GM19023 (cell line): ENCODE measurements at regions not wholly inside any gene's neighbourhood (a gene's known extent, or its start where the extent isn't known, plus 50 kb on each side); places are given as distances from the start of the nearest gene placed in this dataset.
A peak's percentile ranks its signal among the peaks of the same experiment; 100 is the strongest.

Experiments used
- ATAC-seq: cut with Tn5 transposase; IDR thresholded peaks from one replicate; pipeline ENCODE4 v1.9.1; 2021; ENCODE audit warnings: mild to moderate bottlenecking, moderate library complexity; ENCODE audit not compliant: unreplicated experiment

- ATAC-seq, result no peak
Observed at GRCh38 chr13:76029088-76029487, 393.0 kb downstream of the LMO7 start.

DNA sequence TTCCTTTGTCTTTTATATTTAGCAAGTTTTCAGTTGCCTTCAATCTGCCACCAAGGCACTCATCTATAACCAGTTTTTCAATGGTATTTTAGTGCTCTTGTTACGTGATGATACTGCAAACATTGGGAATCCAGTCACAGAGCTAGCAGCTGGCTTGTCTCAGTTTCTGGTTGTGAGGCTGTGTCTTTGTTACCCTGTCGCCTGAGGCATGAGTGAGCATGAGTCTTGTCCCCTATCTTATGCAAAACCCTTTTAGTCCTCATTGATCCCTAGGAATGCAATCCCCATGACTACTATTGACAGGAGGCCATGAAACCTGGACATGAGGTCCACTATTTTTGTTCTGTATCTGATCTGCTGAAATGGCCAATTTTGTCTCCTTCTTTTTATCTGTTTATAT lies 391.0 kb downstream of the LMO7 start:
- no peak for ATAC-seq

DNA sequence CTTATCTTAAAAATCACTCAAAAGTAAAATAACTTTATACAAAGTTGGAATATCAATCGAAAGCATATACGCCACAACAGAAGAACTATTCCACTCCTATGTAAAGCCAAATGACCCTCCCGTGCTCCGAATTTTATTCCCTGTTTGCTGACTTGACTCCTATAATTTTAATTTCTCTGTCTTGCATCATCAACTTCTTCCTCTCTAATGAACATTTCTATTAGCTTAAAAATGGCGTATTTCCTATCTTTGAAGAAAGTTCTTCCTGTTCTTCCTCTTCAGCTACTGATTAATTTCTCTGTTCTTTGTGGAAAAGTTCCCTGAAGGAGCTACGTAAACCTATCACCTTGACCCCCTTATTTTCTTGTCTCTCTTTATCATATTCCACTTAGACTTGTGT lies 389.3 kb downstream of the LMO7 start:
- ATAC-seq, result no peak

- no peak for ATAC-seq
Observed at GRCh38 chr13:76024151-76024550, 388.0 kb downstream of the LMO7 start.

DNA sequence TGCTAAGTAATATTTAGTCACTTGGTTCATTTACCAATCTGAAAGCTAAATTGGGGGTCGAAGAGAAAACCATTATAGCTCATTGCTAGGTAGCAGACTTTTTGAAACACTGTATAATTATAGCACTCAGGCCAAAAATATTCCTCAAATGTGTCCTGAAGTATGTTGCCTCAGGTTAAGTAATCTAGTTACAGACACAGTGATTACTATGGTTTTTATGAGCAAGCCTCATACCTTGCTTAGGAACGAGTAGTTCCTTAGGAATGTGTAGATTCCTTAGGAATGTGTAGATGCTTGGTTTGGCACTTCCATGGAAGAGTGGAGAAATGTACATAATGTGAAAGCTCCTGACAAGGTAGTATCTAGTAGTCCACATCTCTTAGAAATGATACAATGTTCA lies 387.5 kb downstream of the LMO7 start:
- ATAC-seq, result no peak

- no peak for ATAC-seq
Observed at GRCh38 chr13:76020421-76020955, 384.4 kb downstream of the LMO7 start.

DNA sequence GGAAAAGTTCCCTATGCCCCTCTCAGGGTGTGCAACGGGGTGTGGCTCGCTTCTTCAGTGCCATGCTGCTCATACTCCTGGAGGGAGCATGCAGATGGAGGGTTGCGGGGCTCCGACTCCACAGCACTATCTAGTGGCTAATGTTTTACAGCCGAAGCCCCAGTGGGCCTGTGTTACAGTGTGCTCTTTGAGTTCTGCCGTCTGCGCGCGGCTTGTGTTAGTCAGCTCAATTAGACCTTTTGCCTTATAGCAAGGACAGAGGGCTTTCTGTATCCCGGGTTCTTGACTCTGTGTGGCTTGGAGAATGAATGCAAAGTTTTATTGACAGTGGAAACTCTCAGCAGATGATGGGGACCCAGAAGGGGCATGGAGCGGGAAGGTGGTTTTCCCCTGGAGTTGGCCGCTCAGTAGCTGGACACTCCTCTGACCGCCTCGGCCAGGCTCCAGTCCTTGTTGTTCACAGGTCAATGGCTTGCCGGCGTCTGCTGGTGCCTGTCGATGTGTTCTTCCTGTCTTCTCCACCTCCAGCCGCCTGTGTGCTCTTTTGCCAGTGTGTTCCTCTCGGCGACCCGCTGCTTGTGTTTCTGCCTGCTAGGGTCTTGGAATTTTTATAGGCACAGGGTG lies 383.4 kb downstream of the LMO7 start:
- ATAC-seq, result no peak

GRCh38 chr13:76017861-76018556 lies 381.9 kb downstream of the LMO7 start:
- no peak for ATAC-seq

- peak; percentile 62 for ATAC-seq
Observed at GRCh38 chr13:76016799-76017400, 380.8 kb downstream of the LMO7 start.

DNA sequence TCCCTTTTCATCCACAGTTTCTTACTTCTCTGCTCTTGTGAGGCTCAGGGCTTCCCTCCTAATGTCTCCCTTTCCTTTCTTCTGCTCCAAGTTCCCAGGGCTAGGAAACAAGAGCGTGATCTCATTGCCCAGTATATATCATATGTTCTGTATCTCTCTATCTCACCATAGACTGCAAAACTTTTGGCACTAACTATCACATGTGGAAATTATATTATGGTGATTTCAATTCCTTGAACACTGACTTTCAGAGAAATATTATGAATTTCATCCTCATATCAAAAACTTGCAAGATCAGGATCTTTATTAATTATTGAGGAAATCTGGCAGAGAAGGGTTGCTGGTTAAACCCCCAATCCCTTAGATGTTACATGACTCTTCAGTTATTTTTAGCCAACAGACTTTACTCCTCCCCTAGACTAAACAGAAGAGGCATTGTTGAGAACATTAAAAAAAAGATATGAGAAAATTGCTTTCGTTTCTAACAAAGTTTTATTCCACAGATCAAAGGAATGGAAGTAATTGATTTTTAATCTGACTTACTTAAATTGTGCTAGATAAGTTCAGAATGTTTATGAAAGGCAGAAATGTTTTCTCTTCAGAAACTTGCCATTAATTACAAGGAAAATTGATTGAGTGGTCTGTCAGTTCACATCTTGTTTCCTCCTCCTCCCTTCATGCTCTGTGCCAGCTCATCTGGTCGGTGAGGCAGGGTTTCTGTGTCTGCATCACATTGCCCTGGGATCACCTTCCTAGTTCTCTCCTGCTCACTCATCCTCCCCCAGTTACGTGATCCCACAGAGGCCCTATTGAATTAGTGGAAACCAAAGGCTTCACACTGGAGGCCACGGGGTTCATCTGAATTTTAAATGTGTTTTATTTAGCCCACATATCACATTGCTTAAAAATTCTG lies 378.5 kb downstream of the LMO7 start:
- ATAC-seq, result no peak

DNA sequence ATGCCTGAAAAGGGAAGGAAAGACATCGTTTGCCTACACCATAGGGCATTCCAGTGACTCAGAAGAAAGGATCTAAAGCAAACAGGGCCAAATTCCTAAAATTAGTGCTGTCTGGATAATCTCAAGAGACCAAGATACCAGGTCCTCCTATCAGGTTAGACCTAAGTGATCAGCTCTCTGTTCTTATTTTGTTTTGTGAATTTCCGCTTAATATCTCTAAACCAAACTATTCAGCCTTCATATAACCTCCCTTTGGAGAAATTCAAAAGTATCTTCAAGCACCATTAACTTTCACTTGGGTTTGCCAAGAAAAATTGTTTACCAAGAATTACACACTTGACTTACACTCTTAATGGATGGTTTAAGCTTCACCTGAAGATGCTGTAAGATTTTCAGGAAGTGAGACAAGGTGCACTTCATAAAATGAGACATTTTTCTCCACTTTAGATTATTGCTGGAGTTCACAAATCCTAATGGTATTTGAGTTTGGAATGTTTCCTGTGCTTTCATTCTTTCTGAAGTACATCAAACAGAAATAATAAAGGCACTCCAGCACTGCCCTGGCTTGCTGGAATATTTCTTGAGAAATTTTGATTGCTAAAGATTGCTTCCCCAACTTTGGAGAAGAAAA lies 376.1 kb downstream of the LMO7 start:
- no peak for ATAC-seq

DNA sequence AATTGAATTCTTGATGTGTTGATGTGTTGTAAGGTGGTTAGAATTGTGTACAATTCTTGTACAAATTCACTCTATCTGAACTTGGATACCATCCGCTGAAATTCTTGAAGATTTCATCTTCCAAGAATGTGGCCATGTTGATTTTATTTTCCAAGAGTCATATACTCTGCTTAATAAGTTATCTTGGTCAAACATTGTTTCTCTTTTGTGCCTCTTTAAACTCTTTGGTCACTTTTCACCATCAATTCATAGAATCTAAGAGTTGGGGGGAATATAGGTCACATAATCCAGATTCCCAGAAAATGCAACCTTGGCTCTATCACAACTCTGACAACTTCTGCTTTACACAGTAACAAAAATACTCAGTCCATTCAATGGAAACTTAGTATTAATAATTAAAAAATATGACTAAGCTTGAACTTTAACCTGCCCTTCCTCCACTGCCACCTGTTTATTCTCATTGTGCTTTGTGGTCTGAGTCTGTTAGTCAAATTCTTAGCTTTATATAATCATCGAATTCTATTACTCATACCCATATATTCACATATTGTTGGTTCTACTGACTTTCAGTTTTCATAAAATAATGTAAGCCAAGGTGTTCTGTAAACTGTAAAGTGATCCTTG lies 373.2 kb downstream of the LMO7 start:
- no peak for ATAC-seq

DNA sequence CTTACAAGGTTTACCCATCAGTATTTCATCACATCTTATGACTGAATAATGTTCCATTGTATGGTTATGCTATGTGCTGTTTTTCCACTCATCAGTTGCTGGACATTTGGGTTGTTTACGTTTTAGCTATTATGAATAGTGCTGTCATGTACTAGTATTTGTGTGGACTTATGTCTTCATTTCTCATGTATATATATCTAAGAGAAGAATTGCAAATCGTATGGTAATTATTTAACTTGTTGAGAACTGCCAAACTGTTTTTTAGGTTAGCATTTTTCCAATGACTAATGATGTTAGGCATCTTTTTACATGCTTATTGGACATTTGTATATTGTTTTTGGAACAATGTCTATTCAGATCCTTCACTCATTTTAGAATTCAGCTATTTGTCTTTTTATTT lies 368.3 kb downstream of the LMO7 start:
- ATAC-seq, result no peak

DNA sequence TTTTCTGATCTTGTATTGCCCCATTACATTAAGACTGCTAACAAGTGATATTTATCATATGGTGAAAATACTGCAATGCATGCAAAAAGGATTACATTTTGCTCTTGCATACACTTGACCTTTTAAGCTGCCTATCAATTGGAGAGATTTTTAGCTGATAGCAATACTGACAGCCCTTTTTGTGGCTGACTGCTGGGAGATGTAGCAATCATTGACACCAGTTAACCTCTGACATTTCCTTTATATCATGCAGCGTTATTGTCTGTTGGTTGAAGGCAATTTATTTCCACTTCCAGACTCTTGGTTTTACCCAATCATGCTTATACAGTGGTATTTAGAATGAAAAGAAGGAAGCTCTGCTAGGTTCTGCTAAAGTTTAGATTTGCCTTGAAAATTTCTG lies 364.0 kb downstream of the LMO7 start:
- ATAC-seq, result no peak

DNA sequence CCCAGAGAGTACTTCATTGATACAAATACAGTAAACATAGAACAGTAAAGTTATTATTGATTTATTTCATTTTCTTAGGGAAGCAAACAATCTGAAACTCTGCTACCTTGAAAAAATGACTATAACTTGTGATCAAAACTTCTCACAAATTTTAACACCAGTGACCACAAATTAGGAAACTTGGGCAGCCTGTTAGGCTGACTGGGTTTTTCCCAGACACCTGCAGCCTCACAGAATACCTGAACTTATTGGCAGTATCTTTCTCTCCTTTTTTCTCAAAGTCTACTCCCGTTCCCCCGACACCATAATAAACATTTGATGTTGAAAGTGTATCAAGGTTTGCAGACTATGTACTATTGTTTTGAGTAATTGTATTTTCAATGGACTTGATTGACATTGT lies 360.5 kb downstream of the LMO7 start:
- no peak for ATAC-seq

DNA sequence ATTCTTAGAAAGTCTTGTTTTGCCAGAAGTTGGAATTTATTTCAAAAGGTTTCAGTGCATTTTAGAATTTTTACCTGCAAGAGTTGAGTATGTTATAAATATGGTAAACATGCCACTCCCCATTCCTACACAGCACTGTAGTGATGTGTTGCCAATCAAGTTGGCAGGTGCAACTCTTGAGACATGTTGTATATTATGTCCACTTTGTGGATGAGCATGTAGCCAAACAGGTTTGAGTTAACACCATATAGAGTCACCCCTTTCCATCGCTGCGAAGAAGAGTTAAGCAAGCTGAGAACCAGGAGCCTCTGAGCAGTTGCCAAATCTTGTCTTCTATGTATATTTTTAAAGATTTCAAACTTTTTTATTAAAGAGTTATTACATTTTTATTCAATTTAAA lies 359.8 kb downstream of the LMO7 start:
- ATAC-seq, result no peak

GRCh38 chr13:75993823-75994222 lies 357.7 kb downstream of the LMO7 start:
- ATAC-seq, result no peak

GRCh38 chr13:75993241-75993640 lies 357.1 kb downstream of the LMO7 start:
- ATAC-seq, result no peak

DNA sequence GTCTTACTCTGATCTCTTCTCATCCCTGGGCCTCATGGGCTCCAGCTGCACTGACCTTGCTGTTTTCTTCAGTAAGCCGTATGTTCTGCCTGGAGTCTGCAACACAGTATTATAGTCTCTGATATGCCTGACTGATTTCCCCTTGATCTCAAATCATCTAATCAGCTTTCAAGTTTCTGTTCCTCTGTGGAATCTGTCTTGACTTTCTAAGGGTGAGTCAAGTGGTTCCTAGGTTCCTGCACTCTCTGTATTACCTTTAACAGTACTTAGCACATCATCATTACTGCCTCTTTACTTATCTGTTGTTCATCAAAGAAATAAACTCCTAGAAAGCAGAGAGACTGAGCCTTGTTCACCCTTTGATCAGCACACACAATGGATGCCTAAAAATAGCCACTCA lies 350.7 kb downstream of the LMO7 start:
- peak; percentile 94 for ATAC-seq

- ATAC-seq, result no peak
Observed at GRCh38 chr13:75985132-75985531, 349.0 kb downstream of the LMO7 start.
